ENCODE measurements at regions not wholly inside any gene's neighbourhood (a gene's known extent, or its start where the extent isn't known, plus 50 kb on each side); places are given as distances from the start of the nearest gene placed in this dataset.

GRCh38 chr6:23089981-23090380 is 520.6 kb downstream of the HDGFL1 start:
- TF ChIP-seq CTCF (IDR thresholded peaks at IDR 0.05), result no peak
- TF ChIP-seq POLR2A (IDR thresholded peaks at IDR 0.05), result no peak
